GM18867 (cell line): ENCODE measurements at regions not wholly inside any gene's neighbourhood (a gene's known extent, or its start where the extent isn't known, plus 50 kb on each side); places are given as distances from the start of the nearest gene placed in this dataset.
"Not testable (repeated sequence)": the region's sequence is repeated elsewhere in the genome, so short reads cannot be mapped to it uniquely, and the experiment has no call there.

Experiments used
- ATAC-seq: cut with Tn5 transposase; IDR thresholded peaks from one replicate; pipeline ENCODE4 v1.9.1; 2021; ENCODE audit warnings: mild to moderate bottlenecking, moderate library complexity; ENCODE audit not compliant: unreplicated experiment

DNA sequence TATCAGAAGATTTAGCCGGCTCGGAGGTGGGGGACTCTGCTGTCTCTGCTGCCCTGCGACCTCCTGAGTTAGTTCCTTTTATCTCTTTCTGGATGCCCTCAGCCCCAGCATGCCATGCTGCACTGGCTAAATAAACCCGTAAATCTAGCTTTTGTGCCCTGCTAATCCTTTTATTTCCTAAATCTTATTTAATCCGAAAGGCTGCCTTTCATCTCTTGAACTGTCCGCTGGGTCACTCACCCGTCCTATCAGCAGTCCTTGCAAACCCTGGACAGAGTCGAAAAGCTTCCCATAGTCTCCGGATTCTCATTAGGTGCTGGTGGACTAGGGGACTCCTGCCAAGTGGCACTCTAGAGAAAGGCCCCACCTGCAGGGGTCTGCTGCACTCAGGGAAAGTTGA is 122.0 kb upstream of the APCDD1 start:
- no peak for ATAC-seq

DNA sequence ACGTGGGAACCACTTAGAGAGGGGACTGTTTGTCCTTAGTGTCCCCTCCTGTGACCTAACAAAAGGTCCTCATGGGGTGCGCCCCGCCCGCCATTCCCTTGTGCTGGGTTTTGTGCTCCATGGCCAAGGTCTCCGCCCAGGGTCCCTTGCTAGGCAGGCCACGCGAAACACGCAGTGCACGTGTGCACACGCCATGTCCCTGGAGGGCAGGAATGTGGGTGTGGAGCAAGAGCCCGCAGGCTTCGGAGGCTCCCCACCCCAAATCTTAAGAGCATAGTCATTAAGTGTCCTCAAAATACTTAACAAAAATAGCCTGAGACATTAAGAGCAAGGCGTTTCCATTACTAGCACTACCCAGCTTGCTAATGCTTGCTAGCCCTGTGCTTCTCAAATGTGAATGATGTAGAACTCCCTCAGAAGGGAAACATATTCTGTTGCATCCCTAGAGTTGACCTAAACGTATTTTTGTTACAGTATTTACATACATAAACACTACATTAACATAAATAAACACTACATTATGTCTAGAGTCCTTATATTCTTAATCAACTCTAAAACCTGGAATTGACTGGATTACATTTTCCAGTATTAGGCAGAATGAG is 117.6 kb upstream of the APCDD1 start:
- no peak for ATAC-seq

DNA sequence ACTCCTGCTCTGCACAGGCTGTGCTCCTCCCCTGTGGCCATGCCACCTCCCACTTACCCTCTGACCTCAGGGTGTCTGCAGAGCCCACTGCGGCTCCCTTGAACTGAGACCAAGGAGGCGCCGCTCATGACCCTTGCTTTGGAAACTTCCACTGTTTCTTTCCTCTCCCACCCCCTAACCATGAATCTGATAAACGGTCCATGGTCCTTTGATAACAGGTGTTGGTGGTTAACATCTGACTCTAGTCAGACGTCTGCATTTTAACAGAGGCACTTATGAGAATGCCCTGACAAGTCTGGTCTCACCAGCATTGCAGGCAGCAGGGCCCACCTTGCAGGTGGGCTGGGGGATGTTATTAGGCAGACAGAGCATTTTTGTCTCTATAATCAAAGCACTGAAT is 113.6 kb upstream of the APCDD1 start:
- no peak for ATAC-seq

DNA sequence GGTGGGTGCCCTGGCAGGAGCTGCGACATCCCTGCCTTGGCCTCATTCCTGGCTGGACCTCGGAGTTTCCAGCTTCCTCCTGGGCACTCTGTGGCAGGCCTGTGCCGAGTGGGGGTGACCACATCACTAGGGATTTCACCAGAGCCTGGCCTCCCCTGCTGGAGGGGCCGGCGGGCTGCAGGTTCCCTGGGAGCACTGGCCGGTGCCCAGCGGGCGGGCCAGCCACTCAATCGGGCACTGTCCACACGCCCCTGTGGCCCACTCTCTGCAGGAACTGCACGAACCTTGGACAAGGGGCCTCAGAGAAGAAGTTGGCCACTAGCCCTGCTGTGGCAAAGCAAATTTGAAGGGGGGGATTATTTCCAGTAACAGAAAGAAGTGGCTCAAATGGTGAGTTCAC is 110.7 kb upstream of the APCDD1 start:
- ATAC-seq, result no peak

DNA sequence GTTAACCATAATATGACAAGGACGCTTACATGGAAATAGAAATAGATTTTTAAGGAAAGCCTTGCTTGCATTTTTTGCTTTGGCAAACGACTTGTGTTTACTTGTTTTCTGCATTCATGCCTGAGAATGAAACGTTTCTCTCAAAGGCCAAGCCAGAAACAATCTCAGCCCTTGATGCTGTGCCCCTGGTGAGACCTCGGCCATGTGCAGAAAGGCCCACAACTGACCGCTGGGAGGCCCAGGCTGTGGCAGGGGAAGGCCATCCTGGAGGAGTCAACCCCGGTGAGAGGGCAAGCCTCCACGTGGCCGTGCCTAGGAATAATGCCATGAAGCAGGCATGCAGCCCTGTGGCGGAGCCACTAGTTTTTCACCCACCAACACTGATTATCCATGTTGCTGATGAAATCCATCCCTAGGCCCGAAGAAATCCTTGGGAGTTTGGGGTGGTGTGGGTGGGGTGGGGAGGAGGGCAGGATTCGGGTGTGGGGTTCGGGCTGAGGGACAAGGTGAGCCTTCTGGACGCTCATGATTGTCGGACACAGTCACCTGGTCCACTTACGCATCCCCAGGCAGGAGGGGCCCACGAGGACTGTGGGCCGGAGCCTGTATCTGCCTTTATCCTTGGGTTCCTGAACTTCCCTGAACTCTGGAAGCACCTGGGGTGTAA is 107.6 kb upstream of the APCDD1 start:
- ATAC-seq, result no peak

DNA sequence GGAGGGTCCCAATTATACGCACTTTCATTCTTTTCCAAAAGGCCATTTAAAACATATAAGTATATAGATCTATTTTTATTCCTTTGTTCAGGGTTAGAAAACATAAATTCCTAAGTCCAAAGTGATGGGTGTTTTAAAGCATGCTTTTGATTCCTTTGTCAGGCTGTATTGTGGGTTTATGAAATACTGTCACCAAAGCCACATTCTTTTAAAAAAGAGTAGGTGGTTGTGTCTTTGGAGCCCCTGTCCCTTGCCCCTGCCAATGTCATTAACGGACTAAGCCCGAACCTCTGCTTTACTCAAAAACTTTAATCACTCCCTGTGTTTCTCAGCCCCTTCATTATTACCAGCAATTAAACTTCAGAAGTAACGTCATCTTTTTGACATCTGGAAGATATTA is 104.9 kb upstream of the APCDD1 start:
- ATAC-seq, result no peak

DNA sequence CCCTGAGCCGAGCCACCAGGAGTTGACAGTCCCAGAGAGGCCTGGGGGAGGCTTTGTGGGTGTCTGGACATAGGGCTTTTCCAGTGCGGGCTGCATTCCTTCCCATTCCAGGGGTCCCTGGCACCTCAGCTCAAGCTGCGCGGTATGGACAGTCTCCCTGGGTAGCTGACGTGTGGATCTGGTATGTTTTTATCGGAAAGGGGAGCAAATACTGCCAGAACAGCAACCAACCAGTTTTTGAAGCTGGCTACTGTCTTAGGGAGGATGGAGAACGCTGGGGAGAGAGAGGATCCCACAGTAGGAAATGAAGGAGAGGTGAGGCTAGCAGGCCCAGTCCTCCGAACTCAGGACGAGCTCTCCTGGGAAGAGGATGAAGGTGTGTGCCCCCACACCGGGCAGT is 103.8 kb upstream of the APCDD1 start:
- ATAC-seq, result no peak

DNA sequence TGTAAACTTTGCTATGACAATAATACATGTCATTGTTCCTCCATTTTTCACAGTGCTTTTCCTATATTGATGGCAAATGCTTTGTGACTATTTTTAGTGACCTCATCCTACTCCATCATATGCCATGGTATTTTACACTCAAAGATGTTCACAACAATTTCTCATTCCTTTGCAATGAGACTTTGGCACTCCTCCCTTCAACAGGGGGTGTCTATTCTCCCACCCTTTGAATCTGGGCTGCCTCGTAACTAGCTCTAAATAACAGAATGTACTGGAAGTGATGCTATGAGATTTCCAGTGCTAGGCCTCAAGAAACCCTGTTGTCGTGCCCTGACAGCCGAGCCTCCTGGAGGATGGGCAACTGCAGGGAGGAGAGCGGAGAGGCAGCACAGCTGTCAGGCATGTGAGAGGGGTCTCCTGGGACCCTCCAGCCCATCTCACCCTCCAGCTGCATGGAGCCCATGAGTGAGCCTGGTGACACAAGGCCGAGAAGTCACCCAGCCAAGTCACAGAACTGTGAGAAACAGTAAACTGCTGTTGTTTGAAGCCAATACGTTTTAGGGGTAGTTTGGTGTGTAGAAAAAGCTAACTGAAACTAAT is 103.1 kb upstream of the APCDD1 start:
- no peak for ATAC-seq

DNA sequence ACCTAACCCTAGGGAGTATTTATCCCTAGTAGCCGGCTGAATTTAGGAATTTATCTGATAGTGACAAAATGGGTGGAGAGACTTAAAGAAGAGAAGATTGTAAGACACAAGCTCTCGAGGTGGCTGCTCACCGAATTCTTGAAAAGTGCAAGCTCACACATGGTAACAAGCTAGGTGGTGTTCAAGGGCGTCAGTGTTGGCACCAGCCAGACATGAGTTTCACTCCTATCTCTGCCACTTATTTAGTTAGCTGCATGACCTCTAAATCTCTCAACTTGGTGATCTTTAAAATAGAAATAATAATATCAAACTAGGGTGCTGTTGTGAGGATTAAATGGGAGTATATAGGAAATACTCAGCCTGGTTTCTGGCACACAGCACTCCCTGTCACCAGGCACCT is 102.6 kb upstream of the APCDD1 start:
- ATAC-seq, result no peak

DNA sequence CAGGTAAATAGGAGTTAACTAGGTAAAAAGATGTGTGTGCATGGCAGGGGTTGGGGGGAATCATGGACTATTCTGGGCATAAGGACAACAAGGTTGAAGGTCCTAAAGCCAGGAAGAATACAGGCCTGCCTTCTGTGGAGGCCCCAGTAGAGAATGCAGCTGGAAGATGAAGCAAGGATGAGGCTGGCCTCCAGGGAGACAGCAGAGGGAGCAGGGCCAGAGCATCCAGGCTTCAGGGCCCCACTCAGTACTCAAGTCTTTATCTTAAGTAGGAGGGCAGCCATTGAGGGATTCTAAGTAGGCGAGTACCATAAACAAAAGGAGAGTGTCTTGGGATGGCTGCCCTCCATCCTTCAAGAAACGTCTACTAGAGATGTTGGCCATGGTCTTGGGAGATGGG is 101.8 kb upstream of the APCDD1 start:
- ATAC-seq, result no peak

DNA sequence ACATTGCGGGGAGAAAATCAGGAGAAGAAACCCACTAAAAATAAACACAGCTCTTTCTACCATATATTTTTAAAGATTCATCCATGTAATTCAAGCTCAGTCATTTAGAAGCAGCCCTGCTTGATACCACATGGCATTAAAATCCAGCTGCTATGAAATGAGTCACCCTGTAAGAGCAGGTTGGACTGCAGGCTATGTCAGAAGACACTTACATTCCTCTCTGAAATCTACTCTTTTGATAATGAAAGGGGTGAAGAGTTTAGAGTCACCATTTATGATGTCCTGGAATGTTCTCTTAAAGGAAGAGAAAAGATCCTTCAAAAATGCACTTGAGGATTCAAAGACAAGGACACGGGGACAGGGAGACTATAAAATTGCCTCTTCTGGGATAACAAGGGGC is 100.6 kb upstream of the APCDD1 start:
- no peak for ATAC-seq

DNA sequence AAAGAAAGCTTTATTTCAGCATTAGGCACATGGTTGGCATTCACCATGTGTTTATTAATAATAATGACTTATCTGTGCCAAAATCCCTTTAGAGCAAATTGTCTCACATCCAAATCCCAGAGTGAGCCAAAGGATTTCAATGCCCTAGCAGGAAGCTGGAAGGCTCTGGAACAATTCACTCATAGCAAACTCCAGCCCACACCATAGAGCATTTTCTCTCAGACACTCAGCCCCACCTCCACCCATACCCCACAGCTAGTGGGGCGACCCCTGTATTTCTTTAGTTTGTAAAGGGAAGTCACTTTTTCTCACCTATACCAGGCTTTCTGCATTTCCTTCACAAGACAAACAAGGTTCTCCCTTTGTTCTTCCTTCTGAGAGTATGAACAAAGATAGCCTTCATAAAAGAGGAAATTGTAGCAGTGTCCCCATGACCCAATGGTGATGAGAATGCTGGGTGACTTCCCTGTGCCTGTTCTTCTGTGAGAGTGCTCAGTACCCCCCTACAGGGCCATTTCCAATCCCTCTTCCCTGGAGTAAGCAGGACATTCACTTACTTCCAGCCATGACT is 100.1 kb upstream of the APCDD1 start:
- no peak for ATAC-seq

DNA sequence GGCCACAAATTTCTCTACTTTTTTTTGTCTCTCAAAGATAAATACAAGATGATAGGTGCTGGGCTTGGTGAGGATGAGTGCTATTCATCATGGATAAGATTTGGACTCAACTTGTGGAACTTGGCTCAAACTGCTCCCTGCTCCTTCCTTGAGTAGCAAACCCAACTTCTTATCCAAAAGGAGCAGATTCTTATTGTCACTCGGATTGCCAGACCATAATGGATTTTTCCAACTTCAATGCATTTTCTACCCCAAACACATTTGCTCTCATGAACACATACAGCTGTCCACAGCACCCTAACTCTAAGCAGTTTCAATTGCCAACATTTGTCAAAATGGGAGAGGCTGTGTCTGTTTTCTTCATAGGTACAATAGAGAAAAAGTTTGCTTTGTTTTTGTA is 99.5 kb upstream of the APCDD1 start:
- no peak for ATAC-seq

DNA sequence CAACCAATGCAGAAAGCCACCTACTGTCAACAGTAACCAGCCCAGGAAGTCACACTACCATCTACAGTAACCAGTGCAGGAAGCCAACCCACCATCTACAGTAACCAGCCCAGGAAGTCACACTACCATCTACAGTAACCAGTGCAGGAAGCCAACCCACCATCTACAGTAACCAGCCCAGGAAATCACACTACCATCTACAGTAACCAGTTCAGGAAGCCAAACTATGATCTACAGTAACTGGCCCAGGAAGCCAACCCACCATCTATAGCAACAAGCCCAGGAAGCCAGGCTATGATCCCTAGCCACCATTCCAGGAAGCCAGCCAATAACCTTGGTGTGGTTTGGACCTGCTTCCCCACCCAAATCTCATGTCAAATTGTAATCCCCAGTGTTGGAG is 97.4 kb upstream of the APCDD1 start:
- ATAC-seq, result not testable (repeated sequence)

DNA sequence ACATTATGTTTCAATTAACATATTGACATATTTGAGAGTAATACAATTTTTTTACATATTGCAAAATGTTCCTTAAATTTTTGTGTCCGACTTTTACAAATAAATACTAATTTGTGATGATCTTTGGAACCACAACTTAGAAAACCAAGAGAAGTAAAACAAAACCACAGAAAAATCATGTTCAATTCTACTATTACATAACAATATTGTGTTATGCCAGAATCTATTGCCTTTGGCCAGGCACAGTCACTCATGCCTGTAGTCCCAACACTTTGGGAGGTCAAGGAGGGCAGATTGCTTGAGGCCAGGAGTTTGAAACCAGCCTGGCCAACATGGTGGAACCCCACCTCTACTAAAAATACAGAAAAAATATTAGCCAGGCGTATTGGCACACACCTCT is 92.8 kb upstream of the APCDD1 start:
- no peak for ATAC-seq

DNA sequence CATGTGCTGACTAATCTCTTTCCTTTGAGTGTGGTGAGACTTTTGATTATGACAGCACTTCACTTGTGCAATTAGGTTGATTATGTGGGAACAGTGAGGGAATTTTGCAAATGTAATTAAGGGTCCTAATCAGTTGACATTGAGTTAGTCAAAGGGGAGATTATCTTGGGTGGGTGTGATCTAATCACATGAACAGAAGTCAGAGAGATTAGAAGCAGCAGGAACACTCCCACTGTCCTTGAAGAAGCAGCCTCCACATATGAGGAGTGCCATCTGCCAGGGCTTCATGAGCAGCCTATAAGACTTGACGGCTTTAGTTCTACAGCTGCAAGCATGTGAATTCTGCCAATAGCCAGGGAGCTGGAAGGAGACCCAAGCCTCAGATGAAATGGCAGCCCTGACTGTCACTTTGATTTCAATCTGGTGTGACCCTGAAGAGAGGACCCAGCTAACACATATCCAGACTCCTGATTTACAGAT is 89.4 kb upstream of the APCDD1 start:
- no peak for ATAC-seq

DNA sequence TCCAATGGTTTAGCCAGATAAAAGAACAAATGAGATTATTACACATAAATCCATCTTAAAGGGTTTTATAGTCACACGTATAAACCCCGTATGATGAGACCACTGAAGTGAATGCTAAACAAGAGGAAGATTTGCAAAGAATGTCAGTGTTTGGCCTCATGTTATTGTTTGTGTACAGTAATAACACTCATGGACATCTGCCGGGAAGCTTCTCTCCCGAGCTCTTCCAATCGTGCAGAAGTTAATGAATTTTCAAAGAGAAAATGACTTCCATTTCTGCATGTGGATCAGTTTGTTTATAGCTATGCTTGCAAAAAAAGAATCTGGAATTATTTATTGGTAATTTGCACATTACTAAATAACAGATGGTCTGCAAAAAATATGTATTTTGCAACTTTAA is 88.5 kb upstream of the APCDD1 start:
- ATAC-seq, result no peak

DNA sequence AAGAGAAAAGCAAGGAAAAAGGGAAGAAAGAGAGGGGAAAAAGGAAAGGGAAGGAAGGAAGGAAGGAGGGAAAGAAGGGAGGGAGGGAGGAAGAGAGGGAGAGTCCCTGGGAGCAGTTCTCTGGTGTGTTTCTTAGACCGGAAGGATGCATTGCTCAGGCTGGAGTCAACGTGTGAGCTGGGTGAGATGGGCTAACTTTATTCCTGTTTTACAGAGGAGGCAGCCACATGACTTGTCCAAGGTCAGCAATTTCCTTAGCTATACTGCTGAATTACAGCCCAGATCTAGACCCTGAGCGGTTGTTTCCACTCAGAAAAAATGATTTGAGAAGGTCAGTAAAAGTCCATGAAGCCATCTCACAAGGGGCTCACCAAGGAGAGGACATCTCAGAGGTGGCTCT is 86.6 kb upstream of the APCDD1 start:
- no peak for ATAC-seq

DNA sequence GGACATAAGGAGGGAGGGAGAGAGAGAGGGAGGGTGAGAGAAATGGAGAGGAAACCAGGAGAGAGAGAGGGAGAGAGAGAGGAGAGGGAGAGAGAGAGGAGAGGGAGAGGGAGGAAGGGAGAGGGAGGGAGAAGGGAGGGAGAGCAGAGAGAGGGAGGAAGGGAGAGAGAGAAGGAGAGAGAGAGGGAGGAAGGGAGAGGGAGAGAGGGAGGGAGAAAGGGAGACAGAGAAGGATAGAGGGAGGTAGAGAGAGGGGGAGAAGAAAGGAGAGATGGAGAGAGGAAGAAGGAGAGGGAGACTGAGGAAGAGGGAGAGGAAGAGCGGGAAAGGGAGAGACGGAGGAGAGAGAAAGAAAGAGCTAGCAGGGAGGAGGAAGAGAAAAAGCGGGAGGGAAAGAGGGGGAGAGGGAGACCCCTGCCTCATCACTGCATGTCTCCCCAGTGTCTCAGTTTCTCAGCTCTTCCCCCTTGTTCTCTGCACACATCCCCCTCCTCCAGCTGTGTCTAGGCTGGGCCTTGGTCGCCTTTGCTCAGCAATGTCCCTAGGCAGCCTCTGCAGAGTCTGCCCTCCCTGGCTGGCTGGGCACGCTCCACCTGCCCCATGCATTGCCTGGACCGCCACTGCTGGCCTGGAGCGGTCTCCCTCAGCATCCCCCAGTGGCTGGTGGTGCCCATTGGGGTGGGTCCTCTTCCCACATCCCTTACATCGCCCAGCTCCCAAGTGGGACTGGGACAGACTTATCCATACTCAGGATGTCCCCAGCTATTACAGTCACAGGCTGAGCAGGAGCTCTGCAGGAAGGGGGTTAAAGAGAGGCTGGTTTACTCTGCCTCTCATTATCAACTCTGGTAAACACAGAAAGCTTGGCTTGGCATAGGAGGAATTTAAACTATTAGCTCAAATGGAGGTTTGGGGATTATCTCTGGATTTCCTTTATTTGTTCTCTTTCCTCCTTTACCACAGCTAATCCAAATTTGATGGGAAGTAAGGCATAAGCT is 85.7 kb upstream of the APCDD1 start:
- no peak for ATAC-seq

DNA sequence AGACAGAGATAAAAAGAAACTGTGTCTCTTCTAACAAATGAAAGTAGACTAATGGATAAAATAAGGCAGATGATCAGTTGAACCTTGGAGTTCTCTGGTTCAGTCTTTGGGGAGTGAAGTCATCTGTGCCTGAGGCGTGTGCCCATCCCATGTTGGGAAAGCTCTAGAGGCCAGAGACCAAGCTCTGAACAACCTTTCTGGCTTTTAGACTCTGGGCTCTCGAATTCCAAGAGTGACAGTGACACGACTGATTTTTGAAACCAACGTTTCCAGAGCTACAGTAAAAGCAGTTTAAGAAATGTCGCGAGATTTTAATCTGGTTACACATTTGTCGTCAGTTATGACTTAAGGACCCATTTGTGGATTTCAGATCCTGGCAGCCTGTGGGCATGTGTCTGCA is 83.7 kb upstream of the APCDD1 start:
- no peak for ATAC-seq

DNA sequence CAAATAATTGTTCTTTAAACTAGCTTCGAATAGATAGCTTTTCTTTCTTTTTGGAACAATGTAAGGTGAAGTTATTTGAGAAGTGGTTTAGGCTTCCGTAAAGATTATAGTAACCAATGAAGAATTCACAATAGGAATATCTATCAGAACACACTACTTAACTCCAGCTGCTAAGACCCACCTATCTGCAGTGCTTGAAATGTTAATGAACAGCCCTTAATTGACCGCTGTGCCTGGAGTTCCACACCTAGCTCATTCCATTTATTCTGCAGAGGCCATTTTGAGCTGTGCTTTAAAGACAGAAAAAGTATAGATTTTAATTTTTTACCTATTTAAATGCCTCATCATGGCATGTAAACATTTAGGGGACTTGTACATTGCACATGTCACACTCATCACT is 83.3 kb upstream of the APCDD1 start:
- ATAC-seq, result no peak
